ENCODE measurements at regions not wholly inside any gene's neighbourhood (a gene's known extent, or its start where the extent isn't known, plus 50 kb on each side); places are given as distances from the start of the nearest gene placed in this dataset.

DNA sequence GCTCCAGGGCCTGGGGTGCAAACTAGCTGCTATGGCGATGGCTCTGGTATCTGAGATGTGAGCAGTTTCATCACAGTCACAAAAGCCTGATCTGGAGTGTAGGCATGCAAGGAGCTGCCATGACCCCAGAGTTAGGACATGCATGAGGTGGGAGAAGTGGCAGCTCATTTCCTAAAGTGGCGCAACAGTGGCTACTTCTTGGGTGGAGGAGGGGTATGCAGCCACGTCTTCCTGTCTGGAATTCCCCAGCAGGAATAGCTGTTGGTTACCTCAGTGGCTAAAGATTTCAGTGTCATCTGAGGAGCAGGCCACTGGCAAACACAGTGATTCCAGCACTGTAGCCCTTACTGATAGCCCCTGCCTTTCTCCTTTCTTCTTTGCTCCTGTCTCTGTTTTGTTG lies 1382.5 kb downstream of the C4orf33 start:
- no peak overlapping the region for H3K4me3 ChIP-seq (ENCODE audit: control insufficient read depth, low read depth, low read length)
- TF ChIP-seq, protein P1, sequence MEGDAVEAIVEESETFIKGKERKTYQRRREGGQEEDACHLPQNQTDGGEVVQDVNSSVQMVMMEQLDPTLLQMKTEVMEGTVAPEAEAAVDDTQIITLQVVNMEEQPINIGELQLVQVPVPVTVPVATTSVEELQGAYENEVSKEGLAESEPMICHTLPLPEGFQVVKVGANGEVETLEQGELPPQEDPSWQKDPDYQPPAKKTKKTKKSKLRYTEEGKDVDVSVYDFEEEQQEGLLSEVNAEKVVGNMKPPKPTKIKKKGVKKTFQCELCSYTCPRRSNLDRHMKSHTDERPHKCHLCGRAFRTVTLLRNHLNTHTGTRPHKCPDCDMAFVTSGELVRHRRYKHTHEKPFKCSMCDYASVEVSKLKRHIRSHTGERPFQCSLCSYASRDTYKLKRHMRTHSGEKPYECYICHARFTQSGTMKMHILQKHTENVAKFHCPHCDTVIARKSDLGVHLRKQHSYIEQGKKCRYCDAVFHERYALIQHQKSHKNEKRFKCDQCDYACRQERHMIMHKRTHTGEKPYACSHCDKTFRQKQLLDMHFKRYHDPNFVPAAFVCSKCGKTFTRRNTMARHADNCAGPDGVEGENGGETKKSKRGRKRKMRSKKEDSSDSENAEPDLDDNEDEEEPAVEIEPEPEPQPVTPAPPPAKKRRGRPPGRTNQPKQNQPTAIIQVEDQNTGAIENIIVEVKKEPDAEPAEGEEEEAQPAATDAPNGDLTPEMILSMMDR (IDR thresholded peaks at IDR 0.05; ENCODE audit: control insufficient read depth, insufficient read depth, low read depth, low read length, missing control alignments): no peak
- DNase-seq (ENCODE audit: low read depth): no peak

DNA sequence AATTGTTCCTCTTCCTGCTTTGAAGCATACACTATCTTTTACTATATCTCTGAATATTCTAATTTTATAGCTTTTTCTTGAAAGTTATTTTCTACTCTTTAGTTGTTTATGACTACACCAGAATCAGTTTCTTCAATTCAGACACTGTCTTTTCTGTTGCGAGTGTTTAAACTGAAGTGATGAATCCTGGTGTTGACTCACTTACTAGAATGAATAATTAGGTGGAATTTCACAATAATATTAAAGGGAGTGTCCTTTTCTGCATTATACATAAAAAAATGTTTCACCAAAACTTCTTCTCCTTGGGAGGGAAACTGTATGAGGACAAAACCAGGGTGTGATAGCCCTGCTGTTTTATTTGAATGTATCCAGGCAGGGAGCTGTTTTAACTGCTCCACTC lies 1383.1 kb downstream of the C4orf33 start:
- DNase-seq (ENCODE audit: low read depth): no peak
- TF ChIP-seq, protein P1 (IDR thresholded peaks at IDR 0.05; ENCODE audit: control insufficient read depth, insufficient read depth, low read depth, low read length, missing control alignments): no peak

DNA sequence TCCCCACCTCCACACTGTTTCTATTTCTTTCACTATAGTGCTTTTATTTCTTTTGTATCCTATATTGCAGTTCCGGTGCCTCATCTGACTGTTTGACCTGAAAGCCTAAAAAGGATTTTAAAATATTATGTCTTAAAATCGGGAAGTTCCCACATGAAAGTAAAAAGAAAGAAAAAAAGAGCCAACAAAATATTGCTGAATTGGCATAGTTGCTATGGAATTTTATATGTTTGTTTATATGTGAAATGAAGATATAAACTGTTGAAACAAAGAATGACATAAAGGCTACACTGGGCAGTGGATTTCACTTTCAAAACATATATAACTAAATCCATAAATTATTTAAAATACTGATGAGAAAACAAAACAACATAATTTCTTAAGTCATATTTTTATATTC lies 1383.7 kb downstream of the C4orf33 start:
- no peak overlapping the region for H3K4me3 ChIP-seq (ENCODE audit: control insufficient read depth, low read depth, low read length)
- no peak for DNase-seq (ENCODE audit: low read depth)
- TF ChIP-seq, protein P1 (IDR thresholded peaks at IDR 0.05; ENCODE audit: control insufficient read depth, insufficient read depth, low read depth, low read length, missing control alignments): no peak

More for the DNA sequence above, 1383.1 kb downstream of the C4orf33 start:
- H3K4me3 ChIP-seq (ENCODE audit: control insufficient read depth, low read depth, low read length): no peak overlapping the region

DNA sequence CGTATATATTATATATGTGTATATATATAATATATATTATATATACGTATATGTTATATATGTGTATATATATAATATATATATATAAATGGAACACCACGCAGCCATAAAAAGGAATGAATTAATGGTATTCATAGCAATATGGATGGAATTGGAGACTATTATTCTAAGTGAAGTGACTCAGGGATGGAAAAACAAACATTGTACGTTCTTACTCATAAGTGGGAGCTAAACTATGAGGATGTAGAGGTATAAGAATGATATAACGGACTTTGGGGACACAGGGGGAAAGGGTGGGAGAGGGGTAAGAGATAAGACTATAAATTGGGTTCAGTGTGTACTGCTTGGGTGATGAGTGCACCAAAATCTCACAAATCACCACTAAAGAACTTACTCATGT lies 1388.9 kb downstream of the C4orf33 start:
- TF ChIP-seq, protein P1 (IDR thresholded peaks at IDR 0.05; ENCODE audit: control insufficient read depth, insufficient read depth, low read depth, low read length, missing control alignments): no peak
- DNase-seq (ENCODE audit: low read depth): no peak
- H3K4me3 ChIP-seq (ENCODE audit: control insufficient read depth, low read depth, low read length): no peak overlapping the region

DNA sequence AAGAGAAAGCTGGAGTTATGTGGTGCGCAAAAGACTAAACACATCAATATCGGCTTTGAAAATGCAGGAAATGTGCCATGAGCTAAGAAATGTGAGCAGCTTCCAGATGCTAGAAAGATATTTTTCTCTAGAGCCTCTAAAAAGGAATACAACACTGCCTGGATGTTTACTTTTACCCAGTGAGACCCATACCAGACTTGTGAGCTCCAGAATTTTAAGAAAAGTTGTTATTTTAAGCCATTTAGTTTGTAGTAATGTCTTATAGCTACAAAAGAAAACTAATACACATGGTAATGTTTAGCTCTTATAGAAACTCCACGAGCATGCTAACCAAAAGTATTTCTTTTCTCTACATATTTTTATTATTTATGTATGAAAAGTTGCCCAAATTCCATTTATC lies 1389.4 kb downstream of the C4orf33 start:
- TF ChIP-seq, protein P1 (IDR thresholded peaks at IDR 0.05; ENCODE audit: control insufficient read depth, insufficient read depth, low read depth, low read length, missing control alignments): no peak
- no peak overlapping the region for H3K4me3 ChIP-seq (ENCODE audit: control insufficient read depth, low read depth, low read length)
- no peak for DNase-seq (ENCODE audit: low read depth)

DNA sequence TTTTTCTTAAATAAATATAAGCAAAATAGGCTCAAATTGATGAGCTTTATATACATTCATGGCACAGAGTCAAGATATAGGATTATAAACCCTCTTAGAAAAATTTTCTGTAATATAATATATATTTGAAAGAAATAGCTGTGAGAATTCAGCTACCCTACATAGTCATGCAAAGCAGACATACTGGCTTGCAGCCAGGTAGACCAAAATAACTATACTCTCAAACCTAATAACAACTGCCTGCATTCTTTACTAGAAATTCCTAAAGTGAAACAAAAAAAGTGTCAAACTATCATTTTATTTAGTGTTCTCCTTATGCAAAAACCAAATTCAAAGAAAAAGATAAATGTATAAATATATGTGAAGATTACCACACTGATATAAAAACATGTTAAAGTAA lies 1390.2 kb downstream of the C4orf33 start:
- H3K4me3 ChIP-seq (ENCODE audit: control insufficient read depth, low read depth, low read length): no peak overlapping the region
- DNase-seq (ENCODE audit: low read depth): no peak
- TF ChIP-seq, protein P1 (IDR thresholded peaks at IDR 0.05; ENCODE audit: control insufficient read depth, insufficient read depth, low read depth, low read length, missing control alignments): no peak

DNA sequence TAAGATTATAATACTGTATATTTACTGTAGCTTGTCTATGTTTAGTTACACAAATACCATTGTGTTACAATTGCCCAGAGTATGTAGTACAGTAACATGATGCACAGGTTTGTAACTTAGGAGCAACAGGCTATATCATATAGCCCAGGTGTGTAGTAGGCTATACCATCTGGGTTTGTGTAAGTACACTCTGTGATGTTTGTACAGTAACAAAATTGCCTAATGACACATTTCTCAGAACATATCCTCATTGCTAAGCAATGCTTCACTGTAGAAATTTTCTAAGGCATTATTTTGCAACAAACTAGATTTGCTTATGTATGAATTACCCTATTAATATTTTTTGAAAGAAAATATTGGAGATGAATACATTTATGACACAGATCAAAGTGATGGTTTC lies 1390.9 kb downstream of the C4orf33 start:
- H3K4me3 ChIP-seq (ENCODE audit: control insufficient read depth, low read depth, low read length): no peak overlapping the region
- no peak for DNase-seq (ENCODE audit: low read depth)
- TF ChIP-seq, protein P1 (IDR thresholded peaks at IDR 0.05; ENCODE audit: control insufficient read depth, insufficient read depth, low read depth, low read length, missing control alignments): no peak
